Glutamatergic neuron (in vitro differentiated cells): ENCODE measurements at regions not wholly inside any gene's neighbourhood (a gene's known extent, or its start where the extent isn't known, plus 50 kb on each side); places are given as distances from the start of the nearest gene placed in this dataset.

Source experiments
- DNase-seq: peaks from one replicate; pipeline ENCODE4 v3.0.0; 2022
- H3K27ac Mint-ChIP-seq: one replicate; pipeline ENCODE4 v1.8.0; 2020; ENCODE audit warnings: mild to moderate bottlenecking, mixed read lengths, inconsistent platforms; ENCODE audit not compliant: unreplicated experiment
- H3K27me3 Mint-ChIP-seq: one replicate; pipeline ENCODE4 v1.8.0; 2020; ENCODE audit warnings: mild to moderate bottlenecking, moderate library complexity, mixed read lengths, inconsistent platforms; ENCODE audit not compliant: unreplicated experiment
- H3K36me3 Mint-ChIP-seq: one replicate; pipeline ENCODE4 v1.8.0; 2020; ENCODE audit warnings: mild to moderate bottlenecking, mixed read lengths, inconsistent platforms; ENCODE audit not compliant: unreplicated experiment
- H3K4me1 Mint-ChIP-seq: one replicate; pipeline ENCODE4 v1.8.0; 2020; ENCODE audit warnings: mild to moderate bottlenecking, low read depth, mixed read lengths, inconsistent platforms; ENCODE audit not compliant: unreplicated experiment
- H3K4me3 Mint-ChIP-seq: one replicate; pipeline ENCODE4 v1.8.0; 2020; ENCODE audit warnings: mild to moderate bottlenecking, mixed read lengths, inconsistent platforms; ENCODE audit not compliant: unreplicated experiment
- H3K9me3 Mint-ChIP-seq: one replicate; pipeline ENCODE4 v1.8.0; 2020; ENCODE audit warnings: mild to moderate bottlenecking, moderate library complexity, mixed read lengths, inconsistent platforms; ENCODE audit not compliant: unreplicated experiment
- CTCF ChIP-seq: fragments of 200-600 bp; sonication (generic); IDR thresholded peaks from one replicate; pipeline ENCODE4 v1.5.0; 2021; ENCODE audit not compliant: partially characterized antibody, unreplicated experiment

DNA sequence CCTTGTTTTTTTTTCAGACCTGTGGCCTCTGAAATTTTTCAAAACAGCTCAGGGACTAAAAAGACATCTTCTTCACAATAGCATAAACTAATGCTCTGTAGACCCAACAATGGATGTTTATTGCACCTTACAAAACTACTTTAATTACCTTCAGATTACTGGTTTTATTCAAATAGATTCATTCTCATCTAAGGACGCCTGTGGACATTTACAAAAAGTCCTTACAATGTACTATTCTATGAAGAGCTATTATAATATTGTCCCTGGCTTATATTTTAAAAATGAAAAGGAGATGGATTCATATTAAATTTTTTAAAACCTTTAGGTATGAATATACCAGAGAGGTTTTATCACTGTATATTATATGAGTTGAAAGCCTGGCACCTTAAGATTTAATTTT is 238.4 kb upstream of the NR5A2 start:
- Mint-ChIP-seq H3K4me3 (no peak overlapping the region), H3K27ac (no peak overlapping the region), H3K27me3 (no peaks in the 10 kb centered on the region), H3K36me3 (no peaks in the 10 kb centered on the region), H3K4me1 (no peaks in the 10 kb centered on the region), H3K9me3 (no peaks in the 10 kb centered on the region)
- TF ChIP-seq CTCF = no peak
- no peak for DNase-seq

- Mint-ChIP-seq H3K4me3 (no peak overlapping the region), H3K4me1 (no peaks in the 10 kb centered on the region), H3K27me3 (no peaks in the 10 kb centered on the region), H3K36me3 (no peaks in the 10 kb centered on the region), H3K27ac (no peak overlapping the region), H3K9me3 (no peaks in the 10 kb centered on the region)
- no peak for DNase-seq
- TF ChIP-seq CTCF = no peak
These were observed 236.0 kb upstream of the NR5A2 start for GRCh38 chr1:199791495-199791894.

DNA sequence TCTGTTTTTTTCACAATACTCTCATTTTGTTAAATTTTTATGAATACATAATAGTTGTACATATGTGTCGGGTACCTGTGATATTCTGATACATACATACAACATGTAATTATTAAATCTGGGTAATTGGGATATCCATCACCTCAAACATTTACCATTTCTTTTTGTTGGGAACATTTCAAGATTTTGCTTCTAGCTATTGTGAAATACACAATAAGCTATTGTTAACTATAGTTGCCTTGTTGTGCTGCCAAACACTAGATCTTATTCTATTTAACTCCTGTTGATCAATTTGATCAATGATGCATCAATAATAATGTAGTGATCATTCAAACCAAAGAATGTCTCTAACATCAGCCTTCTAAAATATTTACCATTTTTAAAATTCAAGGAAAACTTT is 234.6 kb upstream of the NR5A2 start:
- Mint-ChIP-seq H3K27ac (no peak overlapping the region), H3K4me3 (no peak overlapping the region), H3K36me3 (no peaks in the 10 kb centered on the region), H3K4me1 (no peaks in the 10 kb centered on the region), H3K9me3 (no peaks in the 10 kb centered on the region), H3K27me3 (no peaks in the 10 kb centered on the region)
- TF ChIP-seq CTCF = no peak
- DNase-seq = no peak

- Mint-ChIP-seq H3K4me1 (no peaks in the 10 kb centered on the region), H3K27me3 (no peaks in the 10 kb centered on the region), H3K27ac (no peak overlapping the region), H3K4me3 (no peak overlapping the region), H3K36me3 (no peaks in the 10 kb centered on the region), H3K9me3 (no peaks in the 10 kb centered on the region)
- DNase-seq = no peak
- no peak for TF ChIP-seq CTCF
These were observed 233.2 kb upstream of the NR5A2 start for GRCh38 chr1:199794105-199794863.

DNA sequence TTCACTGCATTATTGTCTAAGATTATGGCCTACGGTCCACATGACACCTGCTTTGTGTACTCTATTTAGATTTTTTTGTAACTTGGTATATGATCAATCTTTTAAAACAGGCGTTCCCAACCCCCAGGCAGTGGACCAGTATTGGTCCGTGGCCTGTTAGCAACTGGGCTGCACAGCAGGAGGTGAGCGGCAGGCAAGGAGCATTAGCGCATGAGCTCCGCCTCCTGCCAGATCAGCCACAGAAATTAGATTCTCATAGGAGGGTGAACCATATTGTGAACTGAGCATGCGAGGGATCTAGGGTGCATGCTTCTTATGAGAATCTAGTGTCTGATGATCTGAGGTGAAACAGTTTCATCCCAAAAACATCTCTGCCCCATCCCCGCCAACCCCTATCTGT is 228.4 kb upstream of the NR5A2 start:
- DNase-seq = no peak
- no peaks in the 10 kb centered on the region for H3K9me3 Mint-ChIP-seq
- H3K36me3 Mint-ChIP-seq = no peaks in the 10 kb centered on the region
- no peak for TF ChIP-seq CTCF
- no peak overlapping the region for H3K27ac Mint-ChIP-seq
- no peaks in the 10 kb centered on the region for H3K27me3 Mint-ChIP-seq
- H3K4me1 Mint-ChIP-seq = peaks cover 3% of the 10 kb centered on the region
- H3K4me3 Mint-ChIP-seq = no peak overlapping the region
